ENCODE measurements at regions not wholly inside any gene's neighbourhood (a gene's known extent, or its start where the extent isn't known, plus 50 kb on each side); places are given as distances from the start of the nearest gene placed in this dataset.

DNA sequence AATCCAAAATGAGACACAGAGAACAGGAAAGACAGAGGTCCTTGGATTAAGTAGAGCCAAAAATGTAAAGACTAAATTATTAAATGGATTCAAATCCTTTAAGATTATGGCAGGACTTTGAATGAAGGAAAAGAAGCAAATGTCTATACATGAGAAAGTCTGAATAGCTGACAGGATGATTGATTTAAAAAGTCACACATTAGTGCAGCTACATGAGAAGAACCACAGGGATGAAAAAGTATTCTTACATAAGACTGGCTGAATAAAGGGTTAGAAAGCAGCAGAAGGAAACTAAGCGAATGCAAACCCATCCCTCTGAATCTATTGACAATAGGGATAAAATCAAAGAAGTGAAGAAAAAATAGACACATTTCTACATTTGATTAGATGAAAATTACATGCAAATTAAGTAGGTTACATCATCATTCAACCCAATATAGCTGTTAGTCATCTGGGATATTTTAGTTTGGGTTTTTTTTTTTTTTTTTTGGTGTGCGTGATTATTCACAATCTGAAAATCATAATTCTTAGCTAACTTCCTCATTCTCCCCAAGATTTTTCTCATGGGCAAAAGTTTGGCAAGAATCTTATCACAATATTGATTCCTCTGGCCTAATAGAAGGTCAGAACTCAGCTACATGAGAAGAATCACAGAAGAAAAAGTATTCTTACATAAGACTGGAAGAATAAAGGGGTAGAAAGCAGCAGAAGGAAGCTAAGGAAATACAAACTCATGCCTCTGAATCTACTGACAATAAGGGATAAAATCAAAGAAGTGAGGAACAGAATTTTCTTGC, 845.4 kb downstream of the HACE1 start:
- no peak for DNase-seq (ENCODE audit: low read depth, low spot score)
- H3K27ac ChIP-seq = no peak overlapping the region

- no peak overlapping the region for H3K27ac ChIP-seq
- no peak for DNase-seq (ENCODE audit: low read depth, low spot score)
These were observed 846.3 kb downstream of the HACE1 start for GRCh38 chr6:104013312-104013971.

- H3K27ac ChIP-seq = no peak overlapping the region
- DNase-seq (ENCODE audit: low read depth, low spot score) = no peak
These were observed 848.8 kb downstream of the HACE1 start for GRCh38 chr6:104010897-104011296.

DNA sequence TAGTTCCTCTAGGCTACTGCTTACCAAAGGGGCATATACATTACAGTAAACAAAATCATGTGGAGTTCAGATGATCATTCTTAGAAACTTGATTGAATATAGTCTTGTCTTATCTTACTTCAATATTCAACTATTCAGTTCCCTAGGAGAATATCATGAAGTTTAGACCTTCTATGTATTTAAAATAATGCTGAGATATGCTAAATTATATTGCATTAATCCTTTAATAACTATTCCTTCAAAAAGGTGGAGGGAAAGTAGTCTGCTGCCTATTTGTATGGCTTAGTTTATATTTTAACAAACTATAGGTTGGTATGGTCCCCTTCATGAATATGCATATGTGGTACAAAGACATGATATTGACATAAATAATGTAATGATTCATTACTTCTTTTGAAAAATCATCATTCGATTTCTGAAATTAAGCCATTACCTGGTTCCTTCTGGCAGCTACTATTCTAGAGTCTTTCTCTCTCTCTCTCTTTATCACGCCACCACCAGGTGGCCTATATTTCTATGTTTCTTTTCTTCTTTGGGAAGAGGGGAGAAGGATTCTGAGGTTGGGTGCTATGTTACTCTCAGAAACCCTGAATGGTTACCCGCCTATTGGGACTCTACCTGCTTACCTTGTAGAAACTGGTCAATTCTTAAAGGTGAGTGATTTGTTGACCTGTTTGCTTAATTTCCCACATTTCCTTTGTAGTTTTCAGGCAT, 855.8 kb downstream of the HACE1 start:
- H3K27ac ChIP-seq = no peak overlapping the region
- DNase-seq (ENCODE audit: low read depth, low spot score) = no peak

DNA sequence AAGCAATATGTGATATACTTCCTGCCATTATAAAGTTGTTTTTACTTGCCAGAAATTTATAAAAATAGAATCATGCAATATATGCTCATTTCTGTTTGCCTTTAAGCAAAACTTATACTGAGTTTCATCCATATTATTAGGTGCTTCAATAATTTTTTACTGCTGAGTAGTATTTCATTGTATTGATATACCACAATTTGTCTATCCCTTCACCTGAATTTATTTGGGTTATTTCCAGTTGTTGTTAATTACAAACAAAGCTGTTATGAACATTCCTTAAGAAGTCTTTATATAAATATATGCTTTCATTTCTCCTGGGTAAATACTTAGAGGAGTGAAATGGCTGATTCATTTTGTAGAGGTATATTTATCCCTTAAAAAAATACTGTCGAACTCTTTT, 864.1 kb downstream of the HACE1 start:
- H3K27ac ChIP-seq = no peak overlapping the region
- no peak for DNase-seq (ENCODE audit: low read depth, low spot score)

DNA sequence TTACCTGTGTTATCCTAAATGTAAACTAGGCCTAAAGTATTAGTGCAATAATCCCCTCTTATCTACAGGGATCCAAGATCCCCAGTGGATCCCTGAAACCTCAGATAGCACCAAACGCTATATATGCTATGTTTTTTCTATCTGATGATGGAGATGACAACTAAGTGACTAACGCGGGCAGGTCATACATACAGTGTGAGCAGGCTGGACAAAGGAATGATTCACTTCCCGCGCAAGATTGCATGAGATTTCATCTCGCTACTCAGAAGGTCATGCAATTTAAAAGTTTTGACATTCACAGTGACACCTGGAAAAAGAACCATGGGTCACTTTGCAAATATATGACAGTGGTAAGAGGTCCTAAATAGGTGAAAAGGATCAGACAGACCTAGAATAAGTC, 875.9 kb downstream of the HACE1 start:
- DNase-seq (ENCODE audit: low read depth, low spot score) = no peak
- peak overlapping the region; percentile 6 for H3K27ac ChIP-seq

DNA sequence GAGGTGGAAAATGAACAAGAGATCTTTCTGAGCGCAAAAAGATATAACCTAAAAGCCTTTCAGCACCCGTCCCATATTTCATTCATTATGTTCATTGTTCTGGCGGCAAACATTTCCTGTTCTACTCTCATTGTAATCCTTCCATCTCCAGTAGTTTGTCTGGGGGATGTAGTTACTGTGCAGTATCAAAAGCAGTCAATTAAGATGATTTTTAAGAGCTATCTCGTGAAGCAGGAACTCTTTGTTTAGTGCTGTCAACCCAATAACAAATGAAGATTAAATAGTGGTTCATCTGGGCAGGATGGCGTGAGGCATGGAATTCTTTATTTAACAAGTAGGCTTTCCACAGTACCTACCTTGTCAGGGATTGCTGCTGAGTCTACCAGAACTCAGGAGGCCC, 876.7 kb downstream of the HACE1 start:
- H3K27ac ChIP-seq = peak overlapping the region; percentile 6
- DNase-seq (ENCODE audit: low read depth, low spot score) = no peak

DNA sequence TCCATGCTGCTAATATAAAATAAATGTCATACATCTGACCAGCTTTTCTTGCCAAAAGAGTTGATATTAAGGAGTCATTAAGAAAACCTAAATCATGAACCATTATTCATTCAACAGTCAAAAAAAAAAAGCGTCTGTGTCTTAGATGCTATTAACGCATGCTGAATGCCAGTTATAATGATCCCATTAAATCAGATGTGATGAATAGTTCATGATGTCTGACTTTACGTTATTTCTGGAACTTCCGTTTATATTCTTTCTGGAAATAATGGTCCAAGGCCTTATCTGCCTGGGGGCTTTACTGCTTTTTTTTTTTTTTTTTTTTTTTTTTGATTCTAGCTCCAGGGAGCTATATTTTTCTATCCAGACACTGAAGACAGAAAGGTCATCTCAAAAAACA, 877.1 kb downstream of the HACE1 start:
- DNase-seq (ENCODE audit: low read depth, low spot score) = no peak
- no peak overlapping the region for H3K27ac ChIP-seq

GRCh38 chr6:103979308-103979707, 880.4 kb downstream of the HACE1 start:
- DNase-seq (ENCODE audit: low read depth, low spot score) = no peak

DNA sequence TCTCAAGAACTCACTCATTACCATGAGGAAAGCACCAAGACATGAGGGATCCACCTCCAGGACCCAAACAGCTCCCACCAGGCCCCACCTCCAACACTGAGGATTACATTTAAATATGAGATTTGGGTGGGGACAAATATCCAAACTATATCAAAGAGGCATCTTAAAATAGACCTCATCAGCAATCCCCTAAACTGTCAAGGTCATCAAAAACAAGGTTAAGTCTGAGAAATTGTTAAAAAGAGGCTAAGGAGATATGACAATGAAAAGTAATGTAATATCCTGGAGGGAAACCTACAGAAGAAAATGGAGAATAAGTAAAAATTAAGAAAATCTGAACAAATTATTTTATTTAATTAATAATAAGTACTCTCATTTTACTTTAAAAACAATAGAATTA, 922.3 kb downstream of the HACE1 start:
- DNase-seq (ENCODE audit: low read depth, low spot score) = no peak
- no peak overlapping the region for H3K27ac ChIP-seq

More at GRCh38 chr6:103979308-103979707, 880.4 kb downstream of the HACE1 start:
- no peak overlapping the region for H3K27ac ChIP-seq

DNA sequence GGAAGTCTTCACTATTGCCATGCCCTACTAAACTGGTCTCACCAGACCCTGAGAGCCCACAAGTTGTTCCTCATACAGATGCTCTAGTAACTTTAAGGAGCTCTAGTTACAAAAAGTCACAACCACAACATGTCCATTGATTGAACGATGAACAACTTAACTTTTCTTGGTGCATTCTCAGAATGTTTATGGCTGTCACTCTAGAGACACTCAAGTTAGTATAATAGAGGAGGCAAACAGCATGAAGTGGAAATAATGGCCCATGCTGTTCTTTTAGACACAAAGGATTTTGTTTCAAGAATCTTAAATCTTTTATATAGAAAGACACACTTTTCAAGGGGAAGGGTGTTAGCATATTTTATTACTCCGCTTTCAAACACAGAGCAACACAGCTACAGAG, 934.4 kb downstream of the HACE1 start:
- no peak for DNase-seq (ENCODE audit: low read depth, low spot score)
- no peak overlapping the region for H3K27ac ChIP-seq

GRCh38 chr6:103910018-103910417, 949.7 kb downstream of the HACE1 start:
- DNase-seq (ENCODE audit: low read depth, low spot score) = no peak
- H3K27ac ChIP-seq = no peak overlapping the region

- DNase-seq (ENCODE audit: low read depth, low spot score) = no peak
- no peak overlapping the region for H3K27ac ChIP-seq
These were observed 950.8 kb downstream of the HACE1 start for GRCh38 chr6:103908898-103909297.

DNA sequence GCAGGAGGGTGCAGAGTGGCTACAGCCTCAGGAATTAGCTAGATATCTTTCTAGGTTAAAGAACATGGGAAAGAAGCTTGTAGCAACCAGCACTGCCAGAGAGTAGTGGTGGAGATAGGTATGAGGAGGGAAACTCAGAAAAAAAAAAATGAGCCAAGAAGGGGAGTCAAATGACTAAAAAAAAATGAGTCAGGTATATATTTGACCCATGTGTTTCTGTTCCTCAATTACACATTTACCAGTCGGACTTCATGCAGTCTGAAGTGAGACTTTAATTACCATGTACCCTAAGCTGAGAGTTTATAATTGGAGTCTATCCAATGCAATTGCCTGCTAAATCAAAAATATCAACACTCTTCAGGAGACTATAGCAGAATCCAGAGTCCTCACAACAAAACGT, 964.6 kb downstream of the HACE1 start:
- no peak for DNase-seq (ENCODE audit: low read depth, low spot score)
- H3K27ac ChIP-seq = no peak overlapping the region

GRCh38 chr6:103893141-103893581, 966.6 kb downstream of the HACE1 start:
- no peak overlapping the region for H3K27ac ChIP-seq
- DNase-seq (ENCODE audit: low read depth, low spot score) = no peak

DNA sequence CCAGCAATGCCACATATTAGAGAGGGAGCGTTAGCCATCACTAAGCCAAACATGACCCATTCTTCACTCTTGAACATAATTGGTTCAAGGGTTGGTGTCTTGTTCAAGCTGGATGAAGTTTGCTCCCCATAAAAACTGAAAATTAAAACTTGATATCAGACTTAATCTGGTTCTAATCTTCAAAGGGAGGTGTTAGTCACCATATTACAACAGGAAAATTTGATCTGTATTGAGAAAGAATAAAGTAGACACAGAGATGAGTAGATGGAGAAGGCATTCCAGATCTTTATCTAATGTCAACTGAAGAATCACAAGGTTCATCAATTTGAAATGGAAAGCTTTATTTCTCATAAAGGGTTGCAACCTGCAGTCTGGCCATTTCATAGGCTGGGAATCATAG, 972.8 kb downstream of the HACE1 start:
- no peak for DNase-seq (ENCODE audit: low read depth, low spot score)
- H3K27ac ChIP-seq = no peak overlapping the region

DNA sequence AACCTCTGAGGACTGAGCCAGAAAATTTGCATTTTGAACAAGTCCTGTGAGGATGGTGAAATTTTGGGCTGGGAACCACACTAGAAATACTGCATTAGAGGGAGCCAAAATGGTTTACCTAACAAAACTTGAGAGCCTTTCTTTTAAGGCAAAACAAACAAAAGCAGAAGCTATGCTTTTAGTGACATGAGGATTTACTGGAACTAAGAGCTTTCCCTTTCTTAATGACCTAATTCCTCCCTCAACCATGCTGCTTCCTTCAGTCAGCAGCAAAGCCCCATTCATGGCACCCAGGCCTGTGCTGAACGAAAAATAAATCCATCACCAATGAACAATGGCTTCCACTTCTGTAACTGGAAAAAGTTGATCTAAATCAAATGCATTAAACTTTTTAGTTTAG, 974.3 kb downstream of the HACE1 start:
- no peak for DNase-seq (ENCODE audit: low read depth, low spot score)
- H3K27ac ChIP-seq = no peak overlapping the region

GRCh38 chr6:103879800-103880199, 979.9 kb downstream of the HACE1 start:
- no peak for DNase-seq (ENCODE audit: low read depth, low spot score)
- H3K27ac ChIP-seq = no peak overlapping the region

DNA sequence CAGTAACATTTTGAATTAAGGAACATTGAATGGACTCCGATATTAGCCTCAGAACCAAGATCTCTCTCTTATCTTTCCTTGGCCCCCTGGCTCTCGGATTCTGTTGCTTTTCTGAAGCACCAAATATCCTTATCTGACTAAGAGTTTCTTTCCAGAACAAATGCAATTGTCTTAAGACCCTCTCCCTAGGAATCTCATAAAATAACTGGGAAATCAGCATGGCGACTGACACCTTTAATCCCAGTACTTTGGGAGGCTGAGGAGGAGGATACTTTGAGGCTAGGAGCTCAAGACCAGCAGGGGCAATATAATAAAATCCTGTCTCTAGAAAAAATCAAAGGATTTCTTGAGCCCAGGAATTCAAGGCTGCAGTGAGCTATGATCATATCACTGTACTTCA, 984.5 kb downstream of the HACE1 start:
- H3K27ac ChIP-seq = no peak overlapping the region
- DNase-seq (ENCODE audit: low read depth, low spot score) = no peak

GRCh38 chr6:103874575-103874974, 985.1 kb downstream of the HACE1 start:
- no peak overlapping the region for H3K27ac ChIP-seq
- DNase-seq (ENCODE audit: low read depth, low spot score) = no peak

GRCh38 chr6:103872678-103873077, 987.0 kb downstream of the HACE1 start:
- H3K27ac ChIP-seq = no peak overlapping the region
- DNase-seq (ENCODE audit: low read depth, low spot score) = no peak

Measured in epithelial cell of prostate (primary cell).